Brain microvascular endothelial cell (primary cell): ENCODE measurements at regions not wholly inside any gene's neighbourhood (a gene's known extent, or its start where the extent isn't known, plus 50 kb on each side); places are given as distances from the start of the nearest gene placed in this dataset.

ENCODE experiments used
- DNase-seq: peaks from one replicate; pipeline ENCODE4 v3.0.0-alpha.2; 2020
- H3K27ac ChIP-seq: fragments of 250-450 bp; sonication (Bioruptor Pico); 2 replicates; pipeline ENCODE4 v1.5.1; 2020; ENCODE audit warnings: mild to moderate bottlenecking, moderate library complexity
- H3K27me3 ChIP-seq: fragments of 250-450 bp; sonication (Bioruptor Pico); replicated peaks from 2 replicates; pipeline ENCODE4 v1.5.1; 2020; ENCODE audit warnings: mild to moderate bottlenecking
- H3K36me3 ChIP-seq: fragments of 250-450 bp; sonication (Bioruptor Pico); replicated peaks from 2 replicates; pipeline ENCODE4 v1.5.1; 2020; ENCODE audit warnings: mild to moderate bottlenecking
- H3K4me3 ChIP-seq: 2 replicates; pipeline ENCODE4 v1.5.1; 2011; ENCODE audit warnings: low read depth, mild to moderate bottlenecking, control low read depth, low read length, moderate library complexity
- CTCF ChIP-seq: IDR thresholded peaks from 2 replicates; pipeline ENCODE4 v1.5.1; 2011; ENCODE audit warnings: low read depth, mild to moderate bottlenecking, moderate library complexity, low read length, control low read depth, inconsistent platforms; ENCODE audit errors: missing control alignments
- in situ Hi-C: cut with HindIII; loops from 2 replicates; pipeline ENCODE4 v1.10.0; 2017; ENCODE audit warnings: low sequenced_read_pairs, low pct_ligation_motif_present

- H3K36me3 ChIP-seq: no peaks in the 10 kb centered on the region
- no peak overlapping the region for H3K4me3 ChIP-seq
- H3K27me3 ChIP-seq: no peaks in the 10 kb centered on the region
- TF ChIP-seq CTCF: no peak
- peak overlapping the region; percentile 61 for H3K27ac ChIP-seq
- no peak for DNase-seq
- in situ Hi-C loops: no loop called here
Observed at GRCh38 chr5:142427529-142427928, 102.7 kb upstream of the SPRY4 start.

- H3K4me3 ChIP-seq: no peak overlapping the region
- no peaks in the 10 kb centered on the region for H3K36me3 ChIP-seq
- H3K27me3 ChIP-seq: no peaks in the 10 kb centered on the region
- in situ Hi-C loops: no loop called here
- peak overlapping the region; percentile 61 for H3K27ac ChIP-seq
- peak; percentile 81 for DNase-seq
- TF ChIP-seq CTCF: no peak
Observed at GRCh38 chr5:142427015-142427364, 102.2 kb upstream of the SPRY4 start.

GRCh38 chr5:142426129-142427014, 101.6 kb upstream of the SPRY4 start:
- no peaks in the 10 kb centered on the region for H3K27me3 ChIP-seq
- no peak for TF ChIP-seq CTCF
- DNase-seq: peak; percentile 79
- in situ Hi-C loops: no loop called here
- peak overlapping the region; percentile 61 for H3K27ac ChIP-seq
- no peaks in the 10 kb centered on the region for H3K36me3 ChIP-seq
- no peak overlapping the region for H3K4me3 ChIP-seq

GRCh38 chr5:142425286-142426065, 100.7 kb upstream of the SPRY4 start:
- peak overlapping the region; percentile 61 for H3K27ac ChIP-seq
- no peaks in the 10 kb centered on the region for H3K36me3 ChIP-seq
- no peak for DNase-seq
- in situ Hi-C loops: no loop called here
- no peaks in the 10 kb centered on the region for H3K27me3 ChIP-seq
- H3K4me3 ChIP-seq: no peak overlapping the region
- no peak for TF ChIP-seq CTCF

GRCh38 chr5:142422429-142422828, 97.6 kb upstream of the SPRY4 start:
- DNase-seq: peak; percentile 46
- no peaks in the 10 kb centered on the region for H3K36me3 ChIP-seq

More at GRCh38 chr5:142422429-142422828, 97.6 kb upstream of the SPRY4 start:
- TF ChIP-seq CTCF: no peak
- no peak overlapping the region for H3K27ac ChIP-seq
- H3K27me3 ChIP-seq: no peaks in the 10 kb centered on the region
- no peak overlapping the region for H3K4me3 ChIP-seq
- in situ Hi-C loops: no loop called here
